H1 (cell line): ENCODE measurements at regions not wholly inside any gene's neighbourhood (a gene's known extent, or its start where the extent isn't known, plus 50 kb on each side); places are given as distances from the start of the nearest gene placed in this dataset.

Experiments used
- CTCF ChIA-PET: fragments of 300-600 bp; sonication (Branson Sonifier 250); formaldehyde crosslinking; loops from one replicate; lab custom pipeline; 2021; ENCODE audit not compliant: partially characterized antibody; lab: Charles Lee
- POLR2A ChIA-PET: fragments of 300-600 bp; sonication (Branson Sonifier 250); formaldehyde crosslinking; loops from one replicate; lab custom pipeline; 2021; ENCODE audit warnings: inconsistent platforms; ENCODE audit not compliant: partially characterized antibody; lab: Charles Lee
- DNase-seq, 2 experiments: peaks; one replicate each; pipeline versions ENCODE4 v3.0.0 to v3.0.0-alpha.2; 2010 to 2022; ENCODE audit warnings: low spot score in 2 of 2, low read depth in 1 of 2, mixed read lengths in 1 of 2
- FAIRE-seq: peaks from 2 replicates; lab custom pipeline; 2011; peaks lifted over from hg19 to GRCh38; lab: Jason Lieb, UNC
- H2AFZ ChIP-seq: 2 replicates; pipeline ENCODE4 v1.8.1; 2012; ENCODE audit warnings: low read length, inconsistent platforms
- H2AK5ac ChIP-seq: 2 replicates; pipeline ENCODE4 v1.6.1; 2013; ENCODE audit warnings: low read depth, low read length
- H2BK120ac ChIP-seq: replicated peaks from 2 replicates; pipeline ENCODE3; 2013; ENCODE audit warnings: low read depth, low read length, inconsistent platforms
- H2BK12ac ChIP-seq: 2 replicates; pipeline ENCODE4 v1.6.1; 2013; ENCODE audit warnings: low read depth, low read length
- H2BK15ac ChIP-seq: 2 replicates; pipeline ENCODE4 v1.6.1; 2013; ENCODE audit warnings: low read length
- H2BK20ac ChIP-seq: 2 replicates; pipeline ENCODE4 v1.6.1; 2013; ENCODE audit warnings: low read length
- H2BK5ac ChIP-seq: 2 replicates; pipeline ENCODE4 v1.6.1; 2013; ENCODE audit warnings: low read depth, low read length
- H3K14ac ChIP-seq: 2 replicates; pipeline ENCODE4 v1.6.1; 2013; ENCODE audit warnings: inconsistent platforms; ENCODE audit not compliant: insufficient read length
- H3K18ac ChIP-seq: 2 replicates; pipeline ENCODE4 v1.6.1; 2013; ENCODE audit warnings: low read length; ENCODE audit errors: extremely low read depth
- H3K23ac ChIP-seq: 2 replicates; pipeline ENCODE4 v1.6.1; 2013; ENCODE audit warnings: inconsistent platforms; ENCODE audit not compliant: insufficient read length
- H3K23me2 ChIP-seq: 2 replicates; pipeline ENCODE4 v1.6.1; 2013; ENCODE audit warnings: low read depth, low read length
- H3K27ac ChIP-seq: 2 replicates; pipeline ENCODE4 v1.6.1; 2011; ENCODE audit warnings: low read depth, low read length, inconsistent platforms
- H3K27me3 ChIP-seq, 4 experiments: replicated peaks in 1 of 4; 1 replicate in 1 of 4; 2 replicates in 3 of 4; pipeline versions ENCODE4 v1.6.1 to v1.8.1; 2011 to 2013; ENCODE audit warnings: low read length in 3 of 4, mild to moderate bottlenecking in 3 of 4, inconsistent platforms in 2 of 4, mixed read lengths in 2 of 4, moderate library complexity in 1 of 4; ENCODE audit not compliant: control insufficient read depth in 3 of 4, insufficient read depth in 3 of 4; ENCODE audit errors: extremely low read depth in 1 of 4
- H3K36me3 ChIP-seq, 4 experiments: 2 replicates each; pipeline versions ENCODE4 v1.6.1 to v1.8.1; 2011 to 2013; ENCODE audit warnings: mild to moderate bottlenecking in 4 of 4, low read length in 3 of 4, moderate library complexity in 2 of 4, control low read depth in 1 of 4, inconsistent platforms in 1 of 4; ENCODE audit not compliant: insufficient read depth in 4 of 4, control insufficient read depth in 2 of 4
- H3K4ac ChIP-seq: replicated peaks from 2 replicates; pipeline ENCODE3; 2013; ENCODE audit warnings: low read length, low read depth, mixed read lengths, inconsistent platforms; ENCODE audit not compliant: insufficient read length
- H3K4me1 ChIP-seq, 4 experiments: replicated peaks in 1 of 4; 1 replicate in 1 of 4; 2 replicates in 3 of 4; pipeline versions ENCODE4 v1.6.1 to v1.8.1; 2011 to 2013; ENCODE audit warnings: low read length in 3 of 4, inconsistent platforms in 2 of 4, mixed read lengths in 1 of 4; ENCODE audit not compliant: insufficient read depth in 4 of 4, control insufficient read depth in 3 of 4
- H3K4me2 ChIP-seq, 2 experiments: 2 replicates each; pipeline versions ENCODE4 v1.6.1 to v1.8.1; 2011 to 2013; ENCODE audit warnings: low read depth in 2 of 2, low read length in 2 of 2, control low read depth in 1 of 2, inconsistent platforms in 1 of 2, mild to moderate bottlenecking in 1 of 2; ENCODE audit not compliant: insufficient read depth in 1 of 2
- H3K4me3 ChIP-seq, 4 experiments: fragments of 200-600, 300-600 bp in 1 of 4; sonication (generic), shearing (Covaris generic), sonication (Bioruptor Twin) in 1 of 4; 2 replicates each; pipeline versions ENCODE4 v1.5.1 to v1.8.1; 2011 to 2016; ENCODE audit warnings: low read length in 4 of 4, low read depth in 3 of 4, control low read depth in 2 of 4, inconsistent platforms in 2 of 4, mild to moderate bottlenecking in 2 of 4, mixed read lengths in 1 of 4, moderate library complexity in 1 of 4; ENCODE audit not compliant: insufficient read depth in 2 of 4; ENCODE audit errors: extremely low read depth in 1 of 4
- H3K56ac ChIP-seq: replicated peaks from 2 replicates; pipeline ENCODE3; 2013; ENCODE audit warnings: low read depth, mild to moderate bottlenecking, mixed read lengths, low read length, inconsistent platforms; ENCODE audit not compliant: insufficient read length
- H3K79me1 ChIP-seq: 2 replicates; pipeline ENCODE4 v1.6.1; 2013; ENCODE audit warnings: low read depth, low read length, control low read depth
- H3K79me2 ChIP-seq, 2 experiments: 2 replicates each; pipeline versions ENCODE4 v1.6.1 to v1.8.1; 2012 to 2013; ENCODE audit warnings: low read length in 2 of 2, mild to moderate bottlenecking in 2 of 2, inconsistent platforms in 1 of 2; ENCODE audit not compliant: insufficient read depth in 2 of 2, control insufficient read depth in 1 of 2
- H3K9ac ChIP-seq, 4 experiments: replicated peaks in 1 of 4; 1 replicate in 1 of 4; 2 replicates in 3 of 4; pipeline versions ENCODE4 v1.6.1 to v1.8.1; 2011 to 2013; ENCODE audit warnings: low read depth in 3 of 4, low read length in 3 of 4, control low read depth in 2 of 4, mild to moderate bottlenecking in 2 of 4, moderate library complexity in 2 of 4, inconsistent platforms in 1 of 4; ENCODE audit errors: extremely low read depth in 1 of 4
- H3K9me3 ChIP-seq, 2 experiments: 2 replicates each; pipeline versions ENCODE4 v1.6.1 to v1.8.1; 2012 to 2013; ENCODE audit warnings: mild to moderate bottlenecking in 2 of 2, moderate library complexity in 2 of 2, control low read depth in 1 of 2, inconsistent platforms in 1 of 2, low read depth in 1 of 2, low read length in 1 of 2, mixed read lengths in 1 of 2; ENCODE audit not compliant: insufficient read depth in 2 of 2
- H4K20me1 ChIP-seq, 2 experiments: replicated peaks in 1 of 2; 2 replicates each; pipeline versions ENCODE3 to v1.8.1; 2011 to 2013; ENCODE audit warnings: inconsistent platforms in 2 of 2, low read length in 2 of 2, mild to moderate bottlenecking in 1 of 2; ENCODE audit not compliant: insufficient read depth in 2 of 2, control insufficient read depth in 1 of 2
- H4K5ac ChIP-seq: 2 replicates; pipeline ENCODE4 v1.6.1; 2013; ENCODE audit warnings: low read length, low read depth, mixed read lengths, inconsistent platforms; ENCODE audit not compliant: insufficient read length
- H4K8ac ChIP-seq: 2 replicates; pipeline ENCODE4 v1.8.0; 2013; ENCODE audit warnings: mild to moderate bottlenecking, moderate library complexity, low read length, inconsistent platforms; ENCODE audit not compliant: insufficient read depth; ENCODE audit errors: extremely low read depth
- H4K91ac ChIP-seq: replicated peaks from 2 replicates; pipeline ENCODE3; 2013; ENCODE audit warnings: low read length, mixed read lengths, inconsistent platforms; ENCODE audit not compliant: insufficient read length
- BRCA1 ChIP-seq: IDR thresholded peaks from 2 replicates; pipeline ENCODE4 v1.6.1; 2012; ENCODE audit warnings: low read depth, low read length, improper control_type of control experiment
- CBX5 ChIP-seq: fragments of 300-800, 300-1000 bp; sonication (generic); IDR thresholded peaks from 2 replicates; pipeline ENCODE4 v1.7.1; 2016; ENCODE audit warnings: antibody characterized with exemption, low read length, low read depth
- CTBP2 ChIP-seq: IDR thresholded peaks from 2 replicates; pipeline ENCODE4 v1.7.0; 2011; ENCODE audit warnings: borderline replicate concordance, mild to moderate bottlenecking, moderate library complexity, mixed read lengths, low read length; ENCODE audit not compliant: insufficient read depth, insufficient read length
- GABPA ChIP-seq: IDR thresholded peaks from 2 replicates; pipeline ENCODE4 v1.6.1; 2011; ENCODE audit warnings: mild to moderate bottlenecking, low read length, moderate library complexity, borderline replicate concordance; ENCODE audit not compliant: insufficient read depth
- NRF1 ChIP-seq: IDR thresholded peaks from 2 replicates; pipeline ENCODE4 v1.6.1; 2011; ENCODE audit warnings: mild to moderate bottlenecking, low read depth, low read length, improper control_type of control experiment
- POLR2A ChIP-seq, 2 experiments: IDR thresholded peaks; 1 replicate in 1 of 2; 2 replicates in 1 of 2; pipeline ENCODE4 v1.6.1; 2011; ENCODE audit warnings: low read depth in 2 of 2, low read length in 2 of 2, mild to moderate bottlenecking in 2 of 2; ENCODE audit errors: control extremely low read depth in 1 of 2
- POLR2AphosphoS5 ChIP-seq: IDR thresholded peaks from 2 replicates; pipeline ENCODE4 v1.6.1; 2011; ENCODE audit warnings: low read depth, low read length
- TAF1 ChIP-seq: IDR thresholded peaks from 2 replicates; pipeline ENCODE4 v1.6.1; 2011; ENCODE audit warnings: mild to moderate bottlenecking, low read depth, low read length
- TBP ChIP-seq: IDR thresholded peaks from 2 replicates; pipeline ENCODE4 v1.6.1; 2011; ENCODE audit warnings: low read depth, low read length, improper control_type of control experiment
- ZNF274 ChIP-seq: IDR thresholded peaks from 2 replicates; pipeline ENCODE4 v1.7.0; 2012; ENCODE audit warnings: low read length, borderline replicate concordance; ENCODE audit errors: extremely low read depth
- WGBS, 2 experiments: shearing (Covaris generic) in 1 of 2; methylation state at CpG; one replicate each; pipeline versions ENCODE4 v1.1.6 to v1.1.7; 2013 to 2015; ENCODE audit warnings: low lambda C conversion rate in 2 of 2, mixed read lengths in 2 of 2, inconsistent platforms in 1 of 2, low coverage in 1 of 2, missing lambda C conversion rate in 1 of 2; ENCODE audit not compliant: insufficient replicate concordance in 2 of 2, insufficient coverage in 1 of 2, insufficient read length in 1 of 2; ENCODE audit errors: extremely low coverage in 1 of 2, missing lambda C conversion rate in 1 of 2; 5-methylcytosine and 5-hydroxymethylcytosine counted together
- TF ChIP-seq, protein P1 (sequence below): IDR thresholded peaks from 2 replicates; pipeline ENCODE4 v1.6.1; 2011; ENCODE audit warnings: low read length, improper control_type of control experiment

DNA sequence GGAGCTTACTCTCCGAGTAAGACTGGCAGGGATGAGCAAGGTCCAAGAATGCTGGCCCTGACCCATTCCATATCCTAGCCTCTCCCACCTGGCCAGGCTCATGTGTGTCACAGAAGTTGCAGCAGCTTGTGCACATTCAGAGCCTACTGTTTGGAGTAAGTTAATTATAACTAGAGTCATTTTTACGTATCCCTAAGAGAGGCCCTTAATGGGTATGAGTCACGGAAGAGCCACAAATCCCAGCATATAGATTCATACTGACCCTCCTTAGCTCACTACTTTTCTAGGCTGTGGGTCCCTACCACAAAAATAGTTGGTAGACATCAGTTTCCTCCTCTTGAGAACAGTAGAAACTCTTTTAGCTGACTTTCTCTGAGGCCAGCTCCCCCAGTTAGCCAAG, 118.3 kb upstream of the FRG1 start:
- no peak overlapping the region for H3K56ac ChIP-seq
- no peak overlapping the region for H2BK12ac ChIP-seq
- ChIA-PET CTCF (interaction anchor here (1.2 to 1.7 kb wide), 2 partner anchors 12 to 19 kb away, joined by 4 to 5 read pairs; no protein-coding TSS in a partner anchor), POLR2A (no interaction called here)
- no peak overlapping the region for H2AFZ ChIP-seq
- FAIRE-seq, result no peak
- H3K14ac ChIP-seq, result no peak overlapping the region
- H3K4me3 ChIP-seq, result no peak overlapping the region
- H3K79me2 ChIP-seq, result no peaks in the 10 kb centered on the region
- H3K27me3 ChIP-seq, result no peaks in the 10 kb centered on the region
- no peak overlapping the region for H2BK120ac ChIP-seq
- H2BK15ac ChIP-seq, result no peak overlapping the region
- H4K91ac ChIP-seq, result no peak overlapping the region
- H4K8ac ChIP-seq, result no peak overlapping the region
- no peak for DNase-seq
- H3K9me3 ChIP-seq, result no peaks in the 10 kb centered on the region
- H3K36me3 ChIP-seq, result no peaks in the 10 kb centered on the region
- no peak overlapping the region for H3K4ac ChIP-seq
- H3K27ac ChIP-seq, result no peak overlapping the region
- no peaks in the 10 kb centered on the region for H3K79me1 ChIP-seq
- no peak overlapping the region for H3K18ac ChIP-seq
- no peak overlapping the region for H2AK5ac ChIP-seq
- H3K23ac ChIP-seq, result no peak overlapping the region
- H3K23me2 ChIP-seq, result no peaks in the 10 kb centered on the region
- no peak overlapping the region for H3K4me2 ChIP-seq
- no peak overlapping the region for H2BK5ac ChIP-seq
- 86% methylated on average over 3 of the region's 3 CpGs; no CpG with 5 or more reads in 1 of the 2 experiments for WGBS, 2 experiments
- no peak overlapping the region for H2BK20ac ChIP-seq
- no peaks in the 10 kb centered on the region for H4K20me1 ChIP-seq
- H4K5ac ChIP-seq, result no peak overlapping the region
- no peak overlapping the region for H3K9ac ChIP-seq
- 0 out of 7 replicates have a peak, but pooled peaks cover 0 to 2% (median 0%) of the 10 kb centered on the region in 4 experiments for H3K4me1 ChIP-seq
- no peak for TF ChIP-seq TAF1
- TF ChIP-seq GABPA, result no peak
- TF ChIP-seq POLR2A (IDR thresholded peaks at IDR 0.05; ENCODE audit: control extremely low read depth in 1 of 2, low read depth in 2 of 2, low read length in 2 of 2), result no peak
- TF ChIP-seq CBX5, result no peak
- no peak for TF ChIP-seq NRF1
- TF ChIP-seq, protein P1, sequence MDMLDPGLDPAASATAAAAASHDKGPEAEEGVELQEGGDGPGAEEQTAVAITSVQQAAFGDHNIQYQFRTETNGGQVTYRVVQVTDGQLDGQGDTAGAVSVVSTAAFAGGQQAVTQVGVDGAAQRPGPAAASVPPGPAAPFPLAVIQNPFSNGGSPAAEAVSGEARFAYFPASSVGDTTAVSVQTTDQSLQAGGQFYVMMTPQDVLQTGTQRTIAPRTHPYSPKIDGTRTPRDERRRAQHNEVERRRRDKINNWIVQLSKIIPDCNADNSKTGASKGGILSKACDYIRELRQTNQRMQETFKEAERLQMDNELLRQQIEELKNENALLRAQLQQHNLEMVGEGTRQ, result no peak
- no peak for TF ChIP-seq BRCA1
- TF ChIP-seq POLR2AphosphoS5, result no peak
- no peak for TF ChIP-seq ZNF274
- no peak for TF ChIP-seq CTBP2
- TF ChIP-seq TBP, result no peak
